ENCODE measurements at regions not wholly inside any gene's neighbourhood (a gene's known extent, or its start where the extent isn't known, plus 50 kb on each side); places are given as distances from the start of the nearest gene placed in this dataset.

- peaks cover 2% of the 10 kb centered on the region for H3K9me3 Mint-ChIP-seq (ENCODE audit: unreplicated experiment)
- H3K27me3 Mint-ChIP-seq (ENCODE audit: unreplicated experiment): no peaks in the 10 kb centered on the region
- no peak overlapping the region for H3K4me3 Mint-ChIP-seq (ENCODE audit: unreplicated experiment)
- no peak overlapping the region for H3K27ac Mint-ChIP-seq (ENCODE audit: unreplicated experiment)
- peaks cover 9% of the 10 kb centered on the region for H3K36me3 Mint-ChIP-seq (ENCODE audit: unreplicated experiment)
- no peak for DNase-seq
- TF ChIP-seq CTCF (IDR thresholded peaks at IDR 0.05; ENCODE audit: partially characterized antibody, unreplicated experiment): no peak
- peaks cover 1% of the 10 kb centered on the region for H3K4me1 Mint-ChIP-seq (ENCODE audit: low read depth, unreplicated experiment)
Measured at GRCh38 chr2:7570247-7570646, 653.0 kb downstream of the RNF144A start.

GRCh38 chr2:7571701-7572100, 654.5 kb downstream of the RNF144A start:
- DNase-seq: no peak
- H3K27ac Mint-ChIP-seq (ENCODE audit: unreplicated experiment): no peak overlapping the region
- peaks cover 2% of the 10 kb centered on the region for H3K27me3 Mint-ChIP-seq (ENCODE audit: unreplicated experiment)
- peaks cover 1% of the 10 kb centered on the region for H3K4me1 Mint-ChIP-seq (ENCODE audit: low read depth, unreplicated experiment)
- no peak for TF ChIP-seq CTCF (IDR thresholded peaks at IDR 0.05; ENCODE audit: partially characterized antibody, unreplicated experiment)
- no peak overlapping the region for H3K4me3 Mint-ChIP-seq (ENCODE audit: unreplicated experiment)
- H3K9me3 Mint-ChIP-seq (ENCODE audit: unreplicated experiment): peaks cover 2% of the 10 kb centered on the region
- peaks cover 6% of the 10 kb centered on the region for H3K36me3 Mint-ChIP-seq (ENCODE audit: unreplicated experiment)

GRCh38 chr2:7572450-7572849, 655.2 kb downstream of the RNF144A start:
- H3K4me3 Mint-ChIP-seq (ENCODE audit: unreplicated experiment): no peak overlapping the region
- peaks cover 2% of the 10 kb centered on the region for H3K9me3 Mint-ChIP-seq (ENCODE audit: unreplicated experiment)
- H3K4me1 Mint-ChIP-seq (ENCODE audit: low read depth, unreplicated experiment): peaks cover 1% of the 10 kb centered on the region
- no peak for DNase-seq
- no peak for TF ChIP-seq CTCF (IDR thresholded peaks at IDR 0.05; ENCODE audit: partially characterized antibody, unreplicated experiment)
- no peak overlapping the region for H3K27ac Mint-ChIP-seq (ENCODE audit: unreplicated experiment)
- H3K27me3 Mint-ChIP-seq (ENCODE audit: unreplicated experiment): peaks cover 2% of the 10 kb centered on the region
- H3K36me3 Mint-ChIP-seq (ENCODE audit: unreplicated experiment): peaks cover 3% of the 10 kb centered on the region

GRCh38 chr2:7573166-7573825, 656.1 kb downstream of the RNF144A start:
- Mint-ChIP-seq H3K27ac (ENCODE audit: unreplicated experiment) (no peak overlapping the region), H3K4me3 (ENCODE audit: unreplicated experiment) (no peak overlapping the region), H3K27me3 (ENCODE audit: unreplicated experiment) (peaks cover 2% of the 10 kb centered on the region), H3K4me1 (ENCODE audit: low read depth, unreplicated experiment) (peaks cover 1% of the 10 kb centered on the region), H3K36me3 (ENCODE audit: unreplicated experiment) (peaks cover 11% of the 10 kb centered on the region), H3K9me3 (ENCODE audit: unreplicated experiment) (peaks cover 2% of the 10 kb centered on the region)
- DNase-seq: no peak
- TF ChIP-seq CTCF (IDR thresholded peaks at IDR 0.05; ENCODE audit: partially characterized antibody, unreplicated experiment): no peak

- Mint-ChIP-seq H3K36me3 (ENCODE audit: unreplicated experiment) (peaks cover 12% of the 10 kb centered on the region), H3K27me3 (ENCODE audit: unreplicated experiment) (peaks cover 2% of the 10 kb centered on the region), H3K9me3 (ENCODE audit: unreplicated experiment) (peaks cover 2% of the 10 kb centered on the region), H3K27ac (ENCODE audit: unreplicated experiment) (no peak overlapping the region), H3K4me3 (ENCODE audit: unreplicated experiment) (no peak overlapping the region), H3K4me1 (ENCODE audit: low read depth, unreplicated experiment) (peaks cover 1% of the 10 kb centered on the region)
- TF ChIP-seq CTCF (IDR thresholded peaks at IDR 0.05; ENCODE audit: partially characterized antibody, unreplicated experiment): no peak
- no peak for DNase-seq
Measured at GRCh38 chr2:7574385-7574784, 657.2 kb downstream of the RNF144A start.
